H1 (cell line): ENCODE measurements at regions not wholly inside any gene's neighbourhood (a gene's known extent, or its start where the extent isn't known, plus 50 kb on each side); places are given as distances from the start of the nearest gene placed in this dataset.

Experiments
- CTCF ChIA-PET: fragments of 300-600 bp; sonication (Branson Sonifier 250); formaldehyde crosslinking; loops from one replicate; lab custom pipeline; 2021; ENCODE audit not compliant: partially characterized antibody; lab: Charles Lee
- POLR2A ChIA-PET: fragments of 300-600 bp; sonication (Branson Sonifier 250); formaldehyde crosslinking; loops from one replicate; lab custom pipeline; 2021; ENCODE audit warnings: inconsistent platforms; ENCODE audit not compliant: partially characterized antibody; lab: Charles Lee
- DNase-seq, 2 experiments: peaks; one replicate each; pipeline versions ENCODE4 v3.0.0 to v3.0.0-alpha.2; 2010 to 2022; ENCODE audit warnings: low spot score in 2 of 2, low read depth in 1 of 2, mixed read lengths in 1 of 2
- FAIRE-seq: peaks from 2 replicates; lab custom pipeline; 2011; peaks lifted over from hg19 to GRCh38; lab: Jason Lieb, UNC
- H2AFZ ChIP-seq: 2 replicates; pipeline ENCODE4 v1.8.1; 2012; ENCODE audit warnings: low read length, inconsistent platforms
- H2AK5ac ChIP-seq: 2 replicates; pipeline ENCODE4 v1.6.1; 2013; ENCODE audit warnings: low read depth, low read length
- H2BK120ac ChIP-seq: replicated peaks from 2 replicates; pipeline ENCODE3; 2013; ENCODE audit warnings: low read depth, low read length, inconsistent platforms
- H2BK12ac ChIP-seq: 2 replicates; pipeline ENCODE4 v1.6.1; 2013; ENCODE audit warnings: low read depth, low read length
- H2BK15ac ChIP-seq: 2 replicates; pipeline ENCODE4 v1.6.1; 2013; ENCODE audit warnings: low read length
- H2BK20ac ChIP-seq: 2 replicates; pipeline ENCODE4 v1.6.1; 2013; ENCODE audit warnings: low read length
- H2BK5ac ChIP-seq: 2 replicates; pipeline ENCODE4 v1.6.1; 2013; ENCODE audit warnings: low read depth, low read length
- H3K14ac ChIP-seq: 2 replicates; pipeline ENCODE4 v1.6.1; 2013; ENCODE audit warnings: inconsistent platforms; ENCODE audit not compliant: insufficient read length
- H3K18ac ChIP-seq: 2 replicates; pipeline ENCODE4 v1.6.1; 2013; ENCODE audit warnings: low read length; ENCODE audit errors: extremely low read depth
- H3K23ac ChIP-seq: 2 replicates; pipeline ENCODE4 v1.6.1; 2013; ENCODE audit warnings: inconsistent platforms; ENCODE audit not compliant: insufficient read length
- H3K23me2 ChIP-seq: 2 replicates; pipeline ENCODE4 v1.6.1; 2013; ENCODE audit warnings: low read depth, low read length
- H3K27ac ChIP-seq: 2 replicates; pipeline ENCODE4 v1.6.1; 2011; ENCODE audit warnings: low read depth, low read length, inconsistent platforms
- H3K27me3 ChIP-seq, 4 experiments: replicated peaks in 1 of 4; 1 replicate in 1 of 4; 2 replicates in 3 of 4; pipeline versions ENCODE4 v1.6.1 to v1.8.1; 2011 to 2013; ENCODE audit warnings: low read length in 3 of 4, mild to moderate bottlenecking in 3 of 4, inconsistent platforms in 2 of 4, mixed read lengths in 2 of 4, moderate library complexity in 1 of 4; ENCODE audit not compliant: control insufficient read depth in 3 of 4, insufficient read depth in 3 of 4; ENCODE audit errors: extremely low read depth in 1 of 4
- H3K36me3 ChIP-seq, 4 experiments: 2 replicates each; pipeline versions ENCODE4 v1.6.1 to v1.8.1; 2011 to 2013; ENCODE audit warnings: mild to moderate bottlenecking in 4 of 4, low read length in 3 of 4, moderate library complexity in 2 of 4, control low read depth in 1 of 4, inconsistent platforms in 1 of 4; ENCODE audit not compliant: insufficient read depth in 4 of 4, control insufficient read depth in 2 of 4
- H3K4ac ChIP-seq: replicated peaks from 2 replicates; pipeline ENCODE3; 2013; ENCODE audit warnings: low read length, low read depth, mixed read lengths, inconsistent platforms; ENCODE audit not compliant: insufficient read length
- H3K4me1 ChIP-seq, 4 experiments: replicated peaks in 1 of 4; 1 replicate in 1 of 4; 2 replicates in 3 of 4; pipeline versions ENCODE4 v1.6.1 to v1.8.1; 2011 to 2013; ENCODE audit warnings: low read length in 3 of 4, inconsistent platforms in 2 of 4, mixed read lengths in 1 of 4; ENCODE audit not compliant: insufficient read depth in 4 of 4, control insufficient read depth in 3 of 4
- H3K4me2 ChIP-seq, 2 experiments: 2 replicates each; pipeline versions ENCODE4 v1.6.1 to v1.8.1; 2011 to 2013; ENCODE audit warnings: low read depth in 2 of 2, low read length in 2 of 2, control low read depth in 1 of 2, inconsistent platforms in 1 of 2, mild to moderate bottlenecking in 1 of 2; ENCODE audit not compliant: insufficient read depth in 1 of 2
- H3K4me3 ChIP-seq, 4 experiments: fragments of 200-600, 300-600 bp in 1 of 4; sonication (generic), shearing (Covaris generic), sonication (Bioruptor Twin) in 1 of 4; 2 replicates each; pipeline versions ENCODE4 v1.5.1 to v1.8.1; 2011 to 2016; ENCODE audit warnings: low read length in 4 of 4, low read depth in 3 of 4, control low read depth in 2 of 4, inconsistent platforms in 2 of 4, mild to moderate bottlenecking in 2 of 4, mixed read lengths in 1 of 4, moderate library complexity in 1 of 4; ENCODE audit not compliant: insufficient read depth in 2 of 4; ENCODE audit errors: extremely low read depth in 1 of 4
- H3K56ac ChIP-seq: replicated peaks from 2 replicates; pipeline ENCODE3; 2013; ENCODE audit warnings: low read depth, mild to moderate bottlenecking, mixed read lengths, low read length, inconsistent platforms; ENCODE audit not compliant: insufficient read length
- H3K79me1 ChIP-seq: 2 replicates; pipeline ENCODE4 v1.6.1; 2013; ENCODE audit warnings: low read depth, low read length, control low read depth
- H3K79me2 ChIP-seq, 2 experiments: 2 replicates each; pipeline versions ENCODE4 v1.6.1 to v1.8.1; 2012 to 2013; ENCODE audit warnings: low read length in 2 of 2, mild to moderate bottlenecking in 2 of 2, inconsistent platforms in 1 of 2; ENCODE audit not compliant: insufficient read depth in 2 of 2, control insufficient read depth in 1 of 2
- H3K9ac ChIP-seq, 4 experiments: replicated peaks in 1 of 4; 1 replicate in 1 of 4; 2 replicates in 3 of 4; pipeline versions ENCODE4 v1.6.1 to v1.8.1; 2011 to 2013; ENCODE audit warnings: low read depth in 3 of 4, low read length in 3 of 4, control low read depth in 2 of 4, mild to moderate bottlenecking in 2 of 4, moderate library complexity in 2 of 4, inconsistent platforms in 1 of 4; ENCODE audit errors: extremely low read depth in 1 of 4
- H3K9me3 ChIP-seq, 2 experiments: 2 replicates each; pipeline versions ENCODE4 v1.6.1 to v1.8.1; 2012 to 2013; ENCODE audit warnings: mild to moderate bottlenecking in 2 of 2, moderate library complexity in 2 of 2, control low read depth in 1 of 2, inconsistent platforms in 1 of 2, low read depth in 1 of 2, low read length in 1 of 2, mixed read lengths in 1 of 2; ENCODE audit not compliant: insufficient read depth in 2 of 2
- H4K20me1 ChIP-seq, 2 experiments: replicated peaks in 1 of 2; 2 replicates each; pipeline versions ENCODE3 to v1.8.1; 2011 to 2013; ENCODE audit warnings: inconsistent platforms in 2 of 2, low read length in 2 of 2, mild to moderate bottlenecking in 1 of 2; ENCODE audit not compliant: insufficient read depth in 2 of 2, control insufficient read depth in 1 of 2
- H4K5ac ChIP-seq: 2 replicates; pipeline ENCODE4 v1.6.1; 2013; ENCODE audit warnings: low read length, low read depth, mixed read lengths, inconsistent platforms; ENCODE audit not compliant: insufficient read length
- H4K8ac ChIP-seq: 2 replicates; pipeline ENCODE4 v1.8.0; 2013; ENCODE audit warnings: mild to moderate bottlenecking, moderate library complexity, low read length, inconsistent platforms; ENCODE audit not compliant: insufficient read depth; ENCODE audit errors: extremely low read depth
- H4K91ac ChIP-seq: replicated peaks from 2 replicates; pipeline ENCODE3; 2013; ENCODE audit warnings: low read length, mixed read lengths, inconsistent platforms; ENCODE audit not compliant: insufficient read length
- CHD1 ChIP-seq: IDR thresholded peaks from 2 replicates; pipeline ENCODE4 v1.6.1; 2012; ENCODE audit warnings: low read depth, low read length, improper control_type of control experiment
- E2F6 ChIP-seq: IDR thresholded peaks from 2 replicates; pipeline ENCODE4 v1.6.1; 2012; ENCODE audit warnings: inconsistent platforms
- GABPA ChIP-seq: IDR thresholded peaks from 2 replicates; pipeline ENCODE4 v1.6.1; 2011; ENCODE audit warnings: mild to moderate bottlenecking, low read length, moderate library complexity, borderline replicate concordance; ENCODE audit not compliant: insufficient read depth
- JUN ChIP-seq: IDR thresholded peaks from 2 replicates; pipeline ENCODE4 v1.6.1; 2011; ENCODE audit warnings: low read depth, mild to moderate bottlenecking, improper control_type of control experiment, low read length
- JUND ChIP-seq: IDR thresholded peaks from 2 replicates; pipeline ENCODE4 v1.6.1; 2011; ENCODE audit warnings: mild to moderate bottlenecking, improper control_type of control experiment, low read length
- SIN3A ChIP-seq, 2 experiments: IDR thresholded peaks in 1 of 2; conservative IDR thresholded peaks in 1 of 2; 2 replicates each; pipeline ENCODE4 v1.6.1; 2011 to 2012; ENCODE audit warnings: low read length in 2 of 2, improper control_type of control experiment in 1 of 2, low read depth in 1 of 2, mild to moderate bottlenecking in 1 of 2
- TEAD4 ChIP-seq: IDR thresholded peaks from 2 replicates; pipeline ENCODE4 v1.6.1; 2012; ENCODE audit warnings: low read depth, low read length, inconsistent platforms, mixed read lengths
- WGBS, 2 experiments: shearing (Covaris generic) in 1 of 2; methylation state at CpG; one replicate each; pipeline versions ENCODE4 v1.1.6 to v1.1.7; 2013 to 2015; ENCODE audit warnings: low lambda C conversion rate in 2 of 2, mixed read lengths in 2 of 2, inconsistent platforms in 1 of 2, low coverage in 1 of 2, missing lambda C conversion rate in 1 of 2; ENCODE audit not compliant: insufficient replicate concordance in 2 of 2, insufficient coverage in 1 of 2, insufficient read length in 1 of 2; ENCODE audit errors: extremely low coverage in 1 of 2, missing lambda C conversion rate in 1 of 2; 5-methylcytosine and 5-hydroxymethylcytosine counted together

GRCh38 chr5:112070022-112070421 lies 313.0 kb upstream of the NREP start:
- no peak overlapping the region for H4K5ac ChIP-seq
- H2BK120ac ChIP-seq = no peak overlapping the region
- H3K4ac ChIP-seq = no peak overlapping the region
- no peak overlapping the region for H3K56ac ChIP-seq
- no peak overlapping the region for H2BK5ac ChIP-seq
- no peak overlapping the region for H2BK20ac ChIP-seq
- H3K79me1 ChIP-seq = no peaks in the 10 kb centered on the region
- H3K4me2 ChIP-seq = no peak overlapping the region
- H4K91ac ChIP-seq = no peak overlapping the region
- H3K79me2 ChIP-seq = no peaks in the 10 kb centered on the region
- H3K27ac ChIP-seq = no peak overlapping the region
- 89% methylated on average over 1 of the region's 1 CpG; no CpG with 5 or more reads in 1 of the 2 experiments for WGBS, 2 experiments
- no peak overlapping the region for H4K8ac ChIP-seq
- FAIRE-seq (no peak), DNase-seq (peak in 1 of 2 experiments; percentile 1)
- H2AFZ ChIP-seq = peak overlapping the region; percentile 52; the same call in 1 of the 2 replicates
- H3K36me3 ChIP-seq = no peaks in the 10 kb centered on the region
- H3K27me3 ChIP-seq = no peaks in the 10 kb centered on the region
- H4K20me1 ChIP-seq = no peaks in the 10 kb centered on the region
- H3K18ac ChIP-seq = no peak overlapping the region
- H3K4me3 ChIP-seq = no peak overlapping the region
- no peak for TF ChIP-seq TEAD4
- TF ChIP-seq JUND = no peak
- TF ChIP-seq JUN = no peak
- TF ChIP-seq GABPA = no peak
- TF ChIP-seq CHD1 = no peak
- no peak for TF ChIP-seq SIN3A (conservative IDR thresholded peaks at IDR 0.05 in 1 of 2, IDR thresholded peaks at IDR 0.05 in 1 of 2; ENCODE audit: low read depth in 1 of 2, low read length in 2 of 2)
- TF ChIP-seq E2F6 = no peak
- no peak overlapping the region for H2BK12ac ChIP-seq
- H3K14ac ChIP-seq = no peak overlapping the region
- H2BK15ac ChIP-seq = no peak overlapping the region
- no peaks in the 10 kb centered on the region for H3K9me3 ChIP-seq
- H3K9ac ChIP-seq = no peak overlapping the region
- H3K23me2 ChIP-seq = no peaks in the 10 kb centered on the region
- H3K4me1 ChIP-seq = peaks cover 0 to 6% (median 2%) of the 10 kb centered on the region in 4 experiments; a peak in 3 of 7 replicates
- no peak overlapping the region for H3K23ac ChIP-seq
- H2AK5ac ChIP-seq = no peak overlapping the region
- ChIA-PET POLR2A (no interaction called here), CTCF (no interaction called here)
